Duodenal mucosa (tissue), 2 donors: ENCODE measurements at regions not wholly inside any gene's neighbourhood (a gene's known extent, or its start where the extent isn't known, plus 50 kb on each side); places are given as distances from the start of the nearest gene placed in this dataset.

Source experiments
- H3K27ac ChIP-seq: one replicate; pipeline ENCODE4 v1.7.0; 2013; ENCODE audit warnings: low read depth, low read length
- H3K27me3 ChIP-seq, 2 donors: one replicate each; pipeline ENCODE4 v1.7.0; 2013; ENCODE audit warnings: low read length in 2 of 2, control low read depth in 1 of 2; ENCODE audit not compliant: insufficient read depth in 2 of 2, control insufficient read depth in 1 of 2
- H3K36me3 ChIP-seq, 2 donors: one replicate each; pipeline ENCODE4 v1.7.0; 2013; ENCODE audit warnings: low read length in 2 of 2, control low read depth in 1 of 2; ENCODE audit not compliant: insufficient read depth in 2 of 2, control insufficient read depth in 1 of 2
- H3K4me1 ChIP-seq, 2 donors: one replicate each; pipeline ENCODE4 v1.7.0; 2013; ENCODE audit warnings: low read length in 2 of 2, control low read depth in 1 of 2; ENCODE audit not compliant: insufficient read depth in 2 of 2, control insufficient read depth in 1 of 2
- H3K4me3 ChIP-seq, 2 donors: one replicate each; pipeline ENCODE4 v1.7.0; 2013; ENCODE audit warnings: low read length in 2 of 2, low read depth in 1 of 2
- H3K9ac ChIP-seq, 2 donors: one replicate each; pipeline ENCODE4 v1.7.0; 2013; ENCODE audit warnings: low read length in 2 of 2, low read depth in 1 of 2
- H3K9me3 ChIP-seq, 2 donors: one replicate each; pipeline ENCODE4 v1.7.0; 2013; ENCODE audit warnings: low read length in 2 of 2, control low read depth in 1 of 2; ENCODE audit not compliant: control insufficient read depth in 1 of 2

GRCh38 chr14:39827901-39828655, 395.8 kb upstream of the FBXO33 start:
- H3K9me3 ChIP-seq: no peaks in the 10 kb centered on the region
- no peak overlapping the region for H3K9ac ChIP-seq
- H3K36me3 ChIP-seq: no peaks in the 10 kb centered on the region
- H3K27me3 ChIP-seq: no peaks in the 10 kb centered on the region
- H3K27ac ChIP-seq: no peak overlapping the region
- no peaks in the 10 kb centered on the region for H3K4me1 ChIP-seq
- H3K4me3 ChIP-seq: no peak overlapping the region

GRCh38 chr14:39812532-39813320, 380.5 kb upstream of the FBXO33 start:
- no peak overlapping the region for H3K9ac ChIP-seq

GRCh38 chr14:39807271-39807670, 375.0 kb upstream of the FBXO33 start:
- no peak overlapping the region for H3K27ac ChIP-seq
- no peaks in the 10 kb centered on the region for H3K27me3 ChIP-seq
- H3K9ac ChIP-seq: no peak overlapping the region
- no peaks in the 10 kb centered on the region for H3K36me3 ChIP-seq
- H3K4me3 ChIP-seq: no peak overlapping the region
- no peaks in the 10 kb centered on the region for H3K9me3 ChIP-seq
- H3K4me1 ChIP-seq: no peaks in the 10 kb centered on the region

More at GRCh38 chr14:39812532-39813320, 380.5 kb upstream of the FBXO33 start:
- no peak overlapping the region for H3K27ac ChIP-seq
- no peaks in the 10 kb centered on the region for H3K36me3 ChIP-seq
- H3K4me3 ChIP-seq: no peak overlapping the region
- H3K27me3 ChIP-seq: no peaks in the 10 kb centered on the region
- H3K9me3 ChIP-seq: no peaks in the 10 kb centered on the region
- no peaks in the 10 kb centered on the region for H3K4me1 ChIP-seq

- Histone ChIP-seq H3K36me3 (no peaks in the 10 kb centered on the region), H3K27me3 (no peaks in the 10 kb centered on the region), H3K4me1 (no peaks in the 10 kb centered on the region), H3K9ac (no peak overlapping the region), H3K4me3 (no peak overlapping the region), H3K9me3 (no peaks in the 10 kb centered on the region), H3K27ac (no peak overlapping the region)
Observed at GRCh38 chr14:39784461-39784860, 352.2 kb upstream of the FBXO33 start.

GRCh38 chr14:39781466-39781865, 349.2 kb upstream of the FBXO33 start:
- Histone ChIP-seq H3K9ac (no peak overlapping the region), H3K9me3 (no peaks in the 10 kb centered on the region), H3K36me3 (no peaks in the 10 kb centered on the region), H3K27me3 (no peaks in the 10 kb centered on the region), H3K4me3 (no peak overlapping the region), H3K4me1 (no peaks in the 10 kb centered on the region), H3K27ac (no peak overlapping the region)

- Histone ChIP-seq H3K27ac (no peak overlapping the region), H3K9me3 (no peaks in the 10 kb centered on the region), H3K27me3 (no peaks in the 10 kb centered on the region), H3K4me1 (no peaks in the 10 kb centered on the region), H3K4me3 (no peak overlapping the region), H3K9ac (no peak overlapping the region), H3K36me3 (no peaks in the 10 kb centered on the region)
Observed at GRCh38 chr14:39773387-39774126, 341.3 kb upstream of the FBXO33 start.

GRCh38 chr14:39772627-39773026, 340.4 kb upstream of the FBXO33 start:
- Histone ChIP-seq H3K9me3 (no peaks in the 10 kb centered on the region), H3K4me3 (no peak overlapping the region), H3K27ac (no peak overlapping the region)

GRCh38 chr14:39768589-39768988, 336.4 kb upstream of the FBXO33 start:
- Histone ChIP-seq H3K27ac (no peak overlapping the region), H3K9ac (no peak overlapping the region), H3K36me3 (no peaks in the 10 kb centered on the region), H3K4me3 (no peak overlapping the region), H3K27me3 (no peaks in the 10 kb centered on the region), H3K9me3 (no peaks in the 10 kb centered on the region), H3K4me1 (no peaks in the 10 kb centered on the region)

More at GRCh38 chr14:39772627-39773026, 340.4 kb upstream of the FBXO33 start:
- Histone ChIP-seq H3K36me3 (no peaks in the 10 kb centered on the region), H3K27me3 (no peaks in the 10 kb centered on the region), H3K9ac (no peak overlapping the region), H3K4me1 (no peaks in the 10 kb centered on the region)

GRCh38 chr14:39766397-39767000, 334.3 kb upstream of the FBXO33 start:
- H3K4me3 ChIP-seq: no peak overlapping the region
- no peak overlapping the region for H3K9ac ChIP-seq
- no peak overlapping the region for H3K27ac ChIP-seq
- no peaks in the 10 kb centered on the region for H3K36me3 ChIP-seq
- H3K27me3 ChIP-seq: no peaks in the 10 kb centered on the region
- no peaks in the 10 kb centered on the region for H3K4me1 ChIP-seq
- no peaks in the 10 kb centered on the region for H3K9me3 ChIP-seq
